Neutrophil (primary cell): ENCODE measurements at regions not wholly inside any gene's neighbourhood (a gene's known extent, or its start where the extent isn't known, plus 50 kb on each side); places are given as distances from the start of the nearest gene placed in this dataset.

Experiments
- H3K27ac ChIP-seq: fragments of 200-600 bp; sonication (generic); 2 replicates; pipeline ENCODE4 v1.5.1; 2016; ENCODE audit warnings: mild to moderate bottlenecking, moderate library complexity
- H3K27me3 ChIP-seq: fragments of 200-600 bp; sonication (generic); 2 replicates; pipeline ENCODE4 v1.6.0; 2016; ENCODE audit warnings: mild to moderate bottlenecking
- H3K36me3 ChIP-seq: fragments of 200-600 bp; sonication (generic); 2 replicates; pipeline ENCODE4 v1.5.1; 2017
- H3K4me1 ChIP-seq, 2 experiments: fragments of 200-600 bp in 1 of 2; sonication (generic) in 1 of 2; 1 replicate in 1 of 2; 2 replicates in 1 of 2; pipeline versions ENCODE4 v1.5.1 to v1.6.1; 2013 to 2016; ENCODE audit warnings: low read depth in 1 of 2, low read length in 1 of 2, mild to moderate bottlenecking in 1 of 2, moderate library complexity in 1 of 2; ENCODE audit not compliant: control insufficient read depth in 1 of 2, insufficient read depth in 1 of 2
- H3K4me3 ChIP-seq, 2 experiments: fragments of 200-600 bp in 1 of 2; sonication (generic) in 1 of 2; 1 replicate in 1 of 2; 2 replicates in 1 of 2; pipeline ENCODE4 v1.5.1; 2013 to 2016; ENCODE audit warnings: low read depth in 1 of 2, low read length in 1 of 2, mild to moderate bottlenecking in 1 of 2, moderate library complexity in 1 of 2
- H3K9me3 ChIP-seq: fragments of 200-600 bp; sonication (generic); 2 replicates; pipeline ENCODE4 v1.5.1; 2016
- TF ChIP-seq, protein P1 (sequence below): fragments of 200-600 bp; sonication (generic); IDR thresholded peaks from 2 replicates; pipeline ENCODE4 v1.5.1; 2016; ENCODE audit warnings: antibody characterized with exemption

DNA sequence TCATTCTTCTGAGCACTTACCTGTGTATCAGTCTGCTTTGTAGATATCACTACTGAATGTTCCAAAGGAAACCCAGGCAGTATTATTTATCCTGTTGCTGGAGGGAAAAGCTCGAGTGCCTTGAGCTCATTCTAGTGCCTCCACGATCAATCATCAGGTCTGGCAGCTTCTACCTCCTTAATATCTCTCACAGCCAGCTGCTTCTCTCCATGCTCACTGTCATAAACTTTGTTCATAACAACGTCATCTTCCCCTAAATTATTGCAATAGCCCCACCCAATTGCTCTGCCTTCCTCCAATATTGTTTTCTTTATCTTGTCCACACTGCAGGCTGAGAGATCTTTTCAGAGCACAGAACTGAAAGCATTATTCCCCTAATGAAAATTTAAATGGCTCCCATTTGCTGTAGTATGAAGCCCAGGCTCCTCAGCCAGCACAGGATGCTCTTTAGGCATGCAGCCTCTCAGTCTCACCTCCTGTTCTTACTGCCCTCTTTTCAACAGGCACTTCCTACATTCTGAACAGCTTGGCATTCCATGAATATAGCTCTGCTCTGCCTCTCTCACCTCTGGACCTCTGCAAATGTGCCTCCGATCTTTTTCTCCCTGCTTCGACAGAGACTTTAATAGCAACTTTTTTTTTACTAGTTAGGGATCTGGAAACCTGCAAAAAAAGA, 504.2 kb upstream of the IGFBP7 start:
- Histone ChIP-seq H3K9me3 (no peaks in the 10 kb centered on the region), H3K27ac (no peak overlapping the region), H3K27me3 (no peaks in the 10 kb centered on the region), H3K4me3 (no peak overlapping the region), H3K4me1 (no peaks in the 10 kb centered on the region), H3K36me3 (no peaks in the 10 kb centered on the region)
- TF ChIP-seq, protein P1, sequence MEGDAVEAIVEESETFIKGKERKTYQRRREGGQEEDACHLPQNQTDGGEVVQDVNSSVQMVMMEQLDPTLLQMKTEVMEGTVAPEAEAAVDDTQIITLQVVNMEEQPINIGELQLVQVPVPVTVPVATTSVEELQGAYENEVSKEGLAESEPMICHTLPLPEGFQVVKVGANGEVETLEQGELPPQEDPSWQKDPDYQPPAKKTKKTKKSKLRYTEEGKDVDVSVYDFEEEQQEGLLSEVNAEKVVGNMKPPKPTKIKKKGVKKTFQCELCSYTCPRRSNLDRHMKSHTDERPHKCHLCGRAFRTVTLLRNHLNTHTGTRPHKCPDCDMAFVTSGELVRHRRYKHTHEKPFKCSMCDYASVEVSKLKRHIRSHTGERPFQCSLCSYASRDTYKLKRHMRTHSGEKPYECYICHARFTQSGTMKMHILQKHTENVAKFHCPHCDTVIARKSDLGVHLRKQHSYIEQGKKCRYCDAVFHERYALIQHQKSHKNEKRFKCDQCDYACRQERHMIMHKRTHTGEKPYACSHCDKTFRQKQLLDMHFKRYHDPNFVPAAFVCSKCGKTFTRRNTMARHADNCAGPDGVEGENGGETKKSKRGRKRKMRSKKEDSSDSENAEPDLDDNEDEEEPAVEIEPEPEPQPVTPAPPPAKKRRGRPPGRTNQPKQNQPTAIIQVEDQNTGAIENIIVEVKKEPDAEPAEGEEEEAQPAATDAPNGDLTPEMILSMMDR: no peak

DNA sequence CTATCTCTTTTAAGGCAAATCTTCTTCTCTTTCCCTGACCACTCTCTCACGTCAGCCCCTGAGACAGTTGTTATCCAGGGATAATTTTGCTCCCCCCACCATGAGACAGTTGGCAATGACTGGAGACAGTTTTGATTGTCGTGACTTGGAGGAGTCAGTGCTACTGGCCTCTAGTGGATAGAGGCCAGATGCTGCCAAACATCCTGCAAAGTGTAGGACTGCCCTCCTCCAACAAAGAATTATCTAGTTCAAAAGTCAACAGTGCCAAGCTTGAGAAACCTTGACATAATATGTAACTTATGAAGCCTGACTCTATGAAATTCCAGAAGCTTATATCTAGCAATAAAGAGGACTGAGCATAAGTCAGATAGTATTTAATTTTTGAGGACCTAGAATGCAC, 502.1 kb upstream of the IGFBP7 start:
- H3K9me3 ChIP-seq: no peaks in the 10 kb centered on the region

DNA sequence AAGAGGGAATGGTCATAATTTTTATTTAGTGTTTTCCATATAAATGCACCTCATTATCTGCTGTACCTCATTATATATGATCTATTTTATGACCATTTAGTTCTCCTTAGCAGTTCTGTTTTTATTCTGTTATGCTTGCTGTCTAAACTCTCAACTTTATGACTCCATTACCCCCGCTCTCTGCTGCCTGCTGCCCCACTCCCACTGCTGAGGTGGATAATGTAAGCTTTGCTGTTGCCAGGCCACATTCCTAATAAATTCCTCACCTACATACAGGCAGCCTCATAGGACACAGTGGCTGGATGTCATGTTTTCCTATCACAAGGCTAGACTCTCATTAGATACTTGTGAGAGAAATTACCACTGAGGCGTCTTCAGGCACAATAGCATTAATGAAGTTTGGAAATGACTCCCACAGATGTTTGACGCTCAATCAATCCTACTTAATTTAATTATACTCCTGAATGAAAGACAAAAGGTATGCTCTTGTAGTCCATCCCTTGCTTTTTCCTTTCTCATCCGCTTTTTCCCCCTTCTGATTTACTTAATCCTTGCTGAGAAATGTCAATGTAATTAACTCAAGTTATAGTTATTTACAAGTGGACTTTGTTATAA, 497.5 kb upstream of the IGFBP7 start:
- no peaks in the 10 kb centered on the region for H3K27me3 ChIP-seq
- H3K4me1 ChIP-seq: no peaks in the 10 kb centered on the region
- no peak overlapping the region for H3K27ac ChIP-seq
- TF ChIP-seq, protein P1: no peak
- no peaks in the 10 kb centered on the region for H3K9me3 ChIP-seq
- H3K4me3 ChIP-seq: no peak overlapping the region
- no peaks in the 10 kb centered on the region for H3K36me3 ChIP-seq

More for the DNA sequence above, 502.1 kb upstream of the IGFBP7 start:
- no peaks in the 10 kb centered on the region for H3K27me3 ChIP-seq
- H3K4me3 ChIP-seq: no peak overlapping the region
- H3K27ac ChIP-seq: no peak overlapping the region
- H3K36me3 ChIP-seq: no peaks in the 10 kb centered on the region
- TF ChIP-seq, protein P1: no peak
- no peaks in the 10 kb centered on the region for H3K4me1 ChIP-seq

- Histone ChIP-seq H3K36me3 (no peaks in the 10 kb centered on the region), H3K4me1 (no peaks in the 10 kb centered on the region), H3K9me3 (no peaks in the 10 kb centered on the region), H3K4me3 (no peak overlapping the region), H3K27ac (no peak overlapping the region), H3K27me3 (no peaks in the 10 kb centered on the region)
- TF ChIP-seq, protein P1: no peak
Observed at GRCh38 chr4:57605376-57605775, 495.2 kb upstream of the IGFBP7 start.

DNA sequence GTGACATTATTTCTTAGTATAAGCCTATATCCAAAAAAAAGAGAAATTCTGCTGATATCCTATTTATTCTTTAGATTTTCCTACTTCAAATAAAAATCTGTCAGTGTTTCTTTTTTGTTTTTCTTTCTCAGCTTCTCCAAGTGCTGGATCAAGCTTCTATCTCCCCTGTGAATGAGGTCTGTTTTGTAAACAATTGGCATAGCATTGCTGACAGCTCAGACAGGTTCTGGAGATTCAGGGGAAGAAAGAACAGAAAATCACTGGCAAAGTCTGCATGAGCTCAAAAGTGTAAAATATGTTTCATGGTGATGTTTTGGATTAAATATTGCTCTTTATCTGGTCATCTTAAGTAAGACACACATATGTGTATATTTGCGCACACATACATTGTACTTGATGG, 492.0 kb upstream of the IGFBP7 start:
- Histone ChIP-seq H3K9me3 (no peaks in the 10 kb centered on the region), H3K4me1 (no peaks in the 10 kb centered on the region), H3K36me3 (no peaks in the 10 kb centered on the region), H3K4me3 (no peak overlapping the region), H3K27me3 (no peaks in the 10 kb centered on the region), H3K27ac (no peak overlapping the region)
- TF ChIP-seq, protein P1: no peak
